Myocyte (in vitro differentiated cells): ENCODE measurements at regions not wholly inside any gene's neighbourhood (a gene's known extent, or its start where the extent isn't known, plus 50 kb on each side); places are given as distances from the start of the nearest gene placed in this dataset.

Source experiments
- DNase-seq: peaks from one replicate; pipeline ENCODE4 v3.0.0-alpha.2; 2012; ENCODE audit warnings: low read depth

DNA sequence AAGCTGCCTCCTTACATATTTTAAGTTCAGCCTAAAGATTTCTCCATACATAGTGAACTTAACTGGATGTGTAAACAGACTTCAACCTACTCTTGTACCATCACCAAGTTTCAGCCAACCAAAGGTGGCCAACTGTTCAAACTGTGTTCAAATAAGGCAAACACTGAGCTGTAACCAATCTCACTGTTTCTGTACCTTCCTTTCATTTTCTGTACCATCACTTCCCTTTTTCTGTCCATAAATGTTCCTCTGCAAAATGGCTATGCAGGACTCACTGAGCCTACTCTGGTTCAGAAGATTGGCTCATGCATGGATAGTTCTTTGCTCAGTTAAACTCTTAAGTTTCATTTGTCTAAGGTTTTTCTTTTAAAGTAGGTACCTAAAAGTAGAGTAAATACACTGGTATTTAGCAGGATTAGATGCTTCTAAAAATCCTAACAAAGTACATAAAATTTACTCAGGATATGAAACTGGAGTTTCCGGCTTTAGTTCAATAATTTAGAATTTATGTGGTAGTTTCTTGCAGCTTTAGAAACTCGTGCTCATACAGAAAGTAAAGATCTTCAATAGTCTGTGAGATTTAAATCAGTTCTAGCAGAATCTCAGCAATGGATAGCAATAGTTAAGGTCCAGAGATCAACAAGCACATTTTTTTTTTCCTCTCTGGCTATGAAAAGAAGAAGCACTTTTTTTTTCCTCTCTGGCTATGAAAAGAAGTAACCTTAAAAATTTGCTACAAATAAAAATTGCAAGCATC is 282.0 kb upstream of the PPFIA2 start:
- DNase-seq: no peak

DNA sequence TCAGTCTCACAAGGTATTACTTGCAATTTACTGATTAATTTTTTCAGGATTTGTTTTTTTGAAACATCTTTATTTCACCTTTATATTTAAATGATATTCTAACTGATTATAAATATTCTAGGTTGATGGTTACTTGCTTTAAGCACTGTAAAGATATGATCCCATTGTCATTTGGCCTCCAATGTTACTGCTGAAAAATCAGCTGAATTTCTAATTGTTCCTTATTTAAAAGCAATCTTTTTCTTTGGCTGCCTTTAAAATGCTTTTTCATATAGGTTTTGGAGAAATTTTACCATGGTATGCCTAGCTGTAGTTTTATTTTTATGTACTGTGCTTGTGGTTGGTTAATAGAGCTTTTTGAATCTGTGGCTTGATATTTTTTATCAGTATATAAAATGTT is 275.6 kb upstream of the PPFIA2 start:
- no peak for DNase-seq

DNA sequence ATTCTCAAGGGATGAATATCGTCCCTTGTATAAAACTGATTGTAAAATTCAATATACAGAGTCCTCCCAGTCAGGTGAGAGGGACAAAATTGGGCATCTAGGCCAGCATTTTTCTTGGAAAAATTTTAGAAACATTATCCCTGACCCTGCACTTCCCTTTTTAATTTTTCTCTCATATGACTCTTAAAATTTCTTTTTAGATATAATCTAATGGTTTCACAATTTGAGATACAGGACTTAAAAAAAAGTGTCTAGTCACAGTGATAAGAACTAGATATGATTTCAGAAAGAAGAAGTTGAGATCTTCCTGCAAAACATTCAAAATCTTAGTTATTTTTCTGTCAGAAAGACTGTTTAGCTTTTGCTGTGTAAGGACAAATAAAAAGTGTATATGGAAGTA is 270.8 kb upstream of the PPFIA2 start:
- DNase-seq: no peak

DNA sequence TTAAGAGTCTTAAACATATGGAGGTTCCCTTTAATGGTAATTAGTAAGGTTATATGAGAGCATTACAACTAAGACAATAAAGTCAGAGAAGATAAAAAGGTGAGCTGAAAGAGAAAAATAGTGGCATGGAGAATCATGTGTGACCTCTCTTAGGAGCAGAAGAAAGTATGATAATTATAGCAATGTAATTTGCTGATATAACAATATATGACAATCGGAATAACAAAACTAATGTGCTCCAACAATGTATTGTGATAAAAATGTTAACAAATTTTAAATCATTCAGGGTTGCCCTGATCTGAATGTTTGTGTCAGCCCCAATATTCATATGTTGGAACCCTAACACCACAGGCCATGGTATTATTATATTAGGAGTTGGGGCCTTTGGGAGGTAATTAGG is 269.6 kb upstream of the PPFIA2 start:
- DNase-seq: no peak

- no peak for DNase-seq
Measured at GRCh38 chr12:82027612-82028011, 268.5 kb upstream of the PPFIA2 start.

DNA sequence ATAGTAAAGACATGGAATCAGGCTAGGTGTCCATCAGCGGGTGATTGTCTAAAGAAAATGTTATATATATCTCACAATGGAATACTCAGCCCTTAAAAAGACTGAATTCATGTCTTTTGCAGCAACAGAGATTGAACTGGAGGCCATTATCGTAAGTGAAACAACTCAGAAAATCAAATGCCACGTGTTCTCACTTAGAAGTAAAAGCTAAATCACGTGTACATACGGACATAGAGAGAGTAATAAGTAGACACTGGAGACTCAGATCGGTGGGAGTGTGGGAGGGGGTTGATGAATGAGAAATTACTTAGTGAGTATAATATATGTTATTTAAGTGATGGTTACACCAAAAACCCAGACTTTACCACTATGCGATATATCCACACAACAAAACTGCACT is 266.3 kb upstream of the PPFIA2 start:
- no peak for DNase-seq

DNA sequence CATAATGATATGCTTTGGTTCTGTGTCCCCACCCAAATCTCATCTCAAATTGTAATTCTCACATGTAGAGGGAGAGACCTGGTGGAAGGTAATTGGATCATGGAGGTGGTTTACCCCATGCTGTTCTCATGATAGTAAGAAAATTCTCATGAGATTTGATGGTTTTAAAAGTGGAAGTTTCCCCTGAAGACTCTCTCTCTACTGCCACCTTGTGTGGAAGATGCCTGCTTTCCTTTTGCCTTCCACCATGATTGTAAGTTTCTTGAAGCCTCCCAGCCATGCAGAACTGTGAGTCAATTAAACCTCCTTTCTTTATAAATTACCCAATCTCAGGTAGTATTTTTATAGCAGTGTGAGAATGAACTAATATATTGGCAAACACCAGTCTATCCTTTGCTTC is 260.4 kb upstream of the PPFIA2 start:
- DNase-seq: no peak

GRCh38 chr12:82015623-82016347 is 256.6 kb upstream of the PPFIA2 start:
- DNase-seq: no peak

GRCh38 chr12:82012176-82012575 is 253.0 kb upstream of the PPFIA2 start:
- no peak for DNase-seq

DNA sequence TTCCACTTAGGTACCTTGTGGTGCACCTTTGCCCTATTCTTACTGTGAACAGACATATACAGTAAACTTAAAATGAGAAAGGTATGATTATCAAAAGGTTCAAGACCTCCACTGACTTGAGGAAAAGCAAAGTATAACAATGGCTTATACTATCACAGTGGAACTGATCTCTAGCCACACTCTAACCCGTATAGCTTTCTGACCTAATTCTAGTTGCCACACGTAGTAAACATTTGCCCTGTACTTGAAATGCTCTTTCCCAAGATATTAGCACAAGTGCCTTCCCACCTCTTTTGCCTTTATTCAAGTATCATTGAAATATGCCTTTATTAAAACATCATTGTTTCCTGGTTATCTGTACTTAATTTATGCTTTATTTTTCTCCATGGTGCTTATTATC is 250.4 kb upstream of the PPFIA2 start:
- no peak for DNase-seq

GRCh38 chr12:82008251-82008650 is 249.1 kb upstream of the PPFIA2 start:
- no peak for DNase-seq

DNA sequence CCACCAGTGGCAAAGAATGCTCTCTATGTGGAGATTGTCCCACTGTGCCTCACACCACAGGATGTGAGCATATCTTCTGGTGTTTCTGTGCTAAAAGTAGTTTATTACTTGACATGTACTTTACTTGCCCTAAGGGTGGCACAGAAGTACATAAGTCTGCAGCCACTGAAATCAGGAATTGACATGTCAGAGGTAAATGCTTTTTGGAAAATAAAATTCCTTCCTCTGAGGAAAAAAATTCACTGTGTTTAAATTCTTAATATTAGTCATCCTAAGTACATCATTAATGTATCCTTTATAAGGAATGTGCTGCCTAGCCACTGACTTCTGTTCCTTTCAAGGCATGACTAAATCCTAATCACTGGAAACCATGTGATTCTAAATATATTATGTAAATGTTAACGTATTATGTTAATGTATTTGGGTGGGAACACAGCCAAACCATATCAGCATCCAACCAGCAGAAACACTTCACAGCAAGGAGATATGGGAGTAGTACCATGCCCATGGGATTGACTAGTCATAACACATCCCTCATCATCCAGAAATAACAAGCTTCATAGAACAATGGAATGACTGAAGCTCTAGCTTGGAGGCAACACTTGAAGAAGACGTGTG is 239.7 kb upstream of the PPFIA2 start:
- no peak for DNase-seq

GRCh38 chr12:81992461-81992860 is 233.3 kb upstream of the PPFIA2 start:
- DNase-seq: no peak

GRCh38 chr12:81991868-81992267 is 232.7 kb upstream of the PPFIA2 start:
- no peak for DNase-seq

DNA sequence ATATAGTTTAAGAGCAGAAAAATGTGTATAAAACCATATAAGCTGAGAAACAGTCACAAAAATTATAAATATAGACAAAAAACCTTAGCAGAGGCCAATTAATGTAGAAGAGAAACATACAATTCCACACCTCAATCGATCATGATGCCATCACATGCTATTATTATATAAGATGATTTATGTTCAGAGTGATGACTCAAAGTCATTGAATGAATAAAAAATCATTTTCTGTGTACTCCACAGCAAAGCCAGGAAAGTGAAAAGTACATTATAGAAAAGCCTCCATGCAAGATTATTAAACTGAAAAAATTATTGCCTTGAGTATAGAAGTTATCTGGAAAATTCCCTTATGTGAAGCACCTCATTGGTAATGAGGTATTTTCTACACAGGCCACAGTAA is 229.2 kb upstream of the PPFIA2 start:
- DNase-seq: no peak

- no peak for DNase-seq
Measured at GRCh38 chr12:81987371-81987770, 228.2 kb upstream of the PPFIA2 start.

- DNase-seq: no peak
Measured at GRCh38 chr12:81976661-81977060, 217.5 kb upstream of the PPFIA2 start.

- DNase-seq: no peak
Measured at GRCh38 chr12:81974762-81975161, 215.6 kb upstream of the PPFIA2 start.

GRCh38 chr12:81968421-81968820 is 209.3 kb upstream of the PPFIA2 start:
- DNase-seq: no peak

DNA sequence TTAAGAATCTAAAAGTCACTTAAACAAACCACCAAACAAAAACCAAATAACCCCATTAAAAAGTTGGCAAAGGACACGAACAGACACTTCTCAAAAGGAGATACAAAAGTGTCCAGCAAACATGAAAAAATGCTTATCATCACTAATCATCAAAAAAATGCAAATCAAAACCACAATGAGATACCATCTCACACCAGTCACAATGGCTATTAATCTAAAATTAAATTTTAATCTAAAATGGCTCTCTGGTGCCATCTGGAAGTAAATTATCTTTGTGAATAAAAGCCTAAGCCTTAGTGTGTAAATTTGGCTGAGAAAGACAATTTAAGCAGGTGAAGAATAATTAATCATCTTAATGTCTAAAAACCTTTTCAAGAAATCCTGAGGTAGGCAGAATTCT is 204.5 kb upstream of the PPFIA2 start:
- no peak for DNase-seq

GRCh38 chr12:81963026-81963425 is 203.9 kb upstream of the PPFIA2 start:
- DNase-seq: no peak

DNA sequence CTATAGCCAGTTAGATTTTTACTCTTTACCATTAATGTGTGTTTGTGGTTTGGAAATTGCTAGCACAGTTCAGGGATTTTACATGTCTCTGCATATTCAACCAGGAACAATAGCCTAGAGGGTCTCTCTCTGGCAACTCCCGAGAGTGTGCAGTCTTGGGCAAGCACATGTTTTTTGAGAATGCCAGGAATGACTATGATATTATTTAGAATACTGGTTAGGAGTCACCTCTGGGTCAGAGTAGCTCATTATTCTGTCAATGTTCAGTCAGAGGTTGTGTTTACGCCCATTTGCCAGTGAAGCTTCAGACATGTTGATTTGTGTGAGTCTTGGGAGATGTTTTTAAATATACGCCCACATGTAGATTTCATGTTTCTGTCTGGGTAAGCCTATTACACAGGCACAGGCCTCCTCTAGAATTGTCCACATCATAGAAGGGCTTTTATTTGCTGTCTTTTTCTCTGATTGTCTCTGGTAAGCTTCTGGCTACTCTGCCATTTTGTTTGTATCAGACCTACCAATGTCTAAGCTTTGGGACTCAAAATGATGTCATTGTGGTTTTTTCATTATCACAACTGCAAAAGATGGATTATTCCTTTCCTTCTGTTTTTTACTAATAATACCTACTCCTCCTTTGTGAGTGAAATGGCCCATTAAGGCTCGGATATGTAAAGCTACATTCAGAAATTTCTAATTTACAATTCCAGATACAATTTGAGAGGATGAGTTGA is 203.1 kb upstream of the PPFIA2 start:
- DNase-seq: no peak
